Testis (tissue), 2 donors: ENCODE measurements at regions not wholly inside any gene's neighbourhood (a gene's known extent, or its start where the extent isn't known, plus 50 kb on each side); places are given as distances from the start of the nearest gene placed in this dataset.

Source experiments
- CTCF ChIP-seq, 3 experiments: fragments of 450-650 bp in 2 of 3; fragments of 200-600 bp in 1 of 3; sonication (generic) in 1 of 3; IDR thresholded peaks; one replicate each; pipeline ENCODE4 v1.5.1; 2016 to 2019; ENCODE audit warnings: antibody characterized with exemption in 3 of 3, mild to moderate bottlenecking in 2 of 3, moderate library complexity in 1 of 3
- POLR2A ChIP-seq: fragments of 450-650 bp; IDR thresholded peaks from one replicate; pipeline ENCODE4 v1.6.1; 2017; ENCODE audit warnings: antibody characterized with exemption, mild to moderate bottlenecking, moderate library complexity

GRCh38 chr16:50917950-50918703, 176.2 kb downstream of the CYLD start:
- TF ChIP-seq CTCF (IDR thresholded peaks at IDR 0.05) = no peak
- TF ChIP-seq POLR2A = no peak
